ENCODE measurements at regions not wholly inside any gene's neighbourhood (a gene's known extent, or its start where the extent isn't known, plus 50 kb on each side); places are given as distances from the start of the nearest gene placed in this dataset.

DNA sequence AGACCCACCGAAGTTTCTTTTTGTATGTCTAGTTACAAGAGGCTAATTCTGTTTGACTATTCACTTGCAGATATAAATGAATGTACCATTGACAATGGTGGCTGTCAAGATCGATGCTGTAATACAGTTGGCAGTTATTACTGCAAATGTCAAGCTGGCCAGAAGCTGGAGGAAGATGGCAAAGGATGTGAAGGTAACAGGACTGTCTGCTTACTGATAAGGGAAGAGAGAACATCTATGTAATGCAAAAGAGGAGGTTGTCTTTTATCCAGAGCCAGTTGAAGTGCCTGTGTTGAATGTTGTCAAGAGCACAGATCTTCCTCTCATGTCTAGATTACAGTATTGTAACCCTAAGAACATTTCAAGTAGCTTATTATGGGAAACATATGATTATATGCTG is 549.5 kb upstream of the GOLIM4 start:
- Histone ChIP-seq H3K4me3 (ENCODE audit: low read depth, low read length, poor library complexity, severe bottlenecking) (no peak overlapping the region), H4K20me1 (ENCODE audit: insufficient read depth, low read length) (no peaks in the 10 kb centered on the region; the same call in 1 of the 2 replicates), H3K79me2 (ENCODE audit: insufficient read depth, low read length) (no peaks in the 10 kb centered on the region), H2AFZ (ENCODE audit: low read length) (no peak overlapping the region), H3K27me3 (ENCODE audit: insufficient read depth, low read length) (no peaks in the 10 kb centered on the region), H3K27ac (ENCODE audit: low read depth, low read length, poor library complexity, severe bottlenecking) (no peak overlapping the region), H3K9me2 (ENCODE audit: low read depth, low read length) (no peaks in the 10 kb centered on the region), H3K4me1 (ENCODE audit: insufficient read depth, low read length, severe bottlenecking) (no peaks in the 10 kb centered on the region), H3F3A (ENCODE audit: insufficient read depth, low read length) (no peaks in the 10 kb centered on the region), H3K36me3 (ENCODE audit: insufficient read depth, low read length) (no peaks in the 10 kb centered on the region), H3K4me2 (ENCODE audit: low read length) (no peak overlapping the region), H3K9ac (ENCODE audit: low read length) (no peak overlapping the region), H3K9me3 (ENCODE audit: low read length) (no peaks in the 10 kb centered on the region)
- TF ChIP-seq, protein P1, sequence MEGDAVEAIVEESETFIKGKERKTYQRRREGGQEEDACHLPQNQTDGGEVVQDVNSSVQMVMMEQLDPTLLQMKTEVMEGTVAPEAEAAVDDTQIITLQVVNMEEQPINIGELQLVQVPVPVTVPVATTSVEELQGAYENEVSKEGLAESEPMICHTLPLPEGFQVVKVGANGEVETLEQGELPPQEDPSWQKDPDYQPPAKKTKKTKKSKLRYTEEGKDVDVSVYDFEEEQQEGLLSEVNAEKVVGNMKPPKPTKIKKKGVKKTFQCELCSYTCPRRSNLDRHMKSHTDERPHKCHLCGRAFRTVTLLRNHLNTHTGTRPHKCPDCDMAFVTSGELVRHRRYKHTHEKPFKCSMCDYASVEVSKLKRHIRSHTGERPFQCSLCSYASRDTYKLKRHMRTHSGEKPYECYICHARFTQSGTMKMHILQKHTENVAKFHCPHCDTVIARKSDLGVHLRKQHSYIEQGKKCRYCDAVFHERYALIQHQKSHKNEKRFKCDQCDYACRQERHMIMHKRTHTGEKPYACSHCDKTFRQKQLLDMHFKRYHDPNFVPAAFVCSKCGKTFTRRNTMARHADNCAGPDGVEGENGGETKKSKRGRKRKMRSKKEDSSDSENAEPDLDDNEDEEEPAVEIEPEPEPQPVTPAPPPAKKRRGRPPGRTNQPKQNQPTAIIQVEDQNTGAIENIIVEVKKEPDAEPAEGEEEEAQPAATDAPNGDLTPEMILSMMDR (IDR thresholded peaks at IDR 0.05; ENCODE audit: low read length), result no peak
- no peak for TF ChIP-seq EZH2 (IDR thresholded peaks at IDR 0.05; ENCODE audit: borderline replicate concordance, low read length)

DNA sequence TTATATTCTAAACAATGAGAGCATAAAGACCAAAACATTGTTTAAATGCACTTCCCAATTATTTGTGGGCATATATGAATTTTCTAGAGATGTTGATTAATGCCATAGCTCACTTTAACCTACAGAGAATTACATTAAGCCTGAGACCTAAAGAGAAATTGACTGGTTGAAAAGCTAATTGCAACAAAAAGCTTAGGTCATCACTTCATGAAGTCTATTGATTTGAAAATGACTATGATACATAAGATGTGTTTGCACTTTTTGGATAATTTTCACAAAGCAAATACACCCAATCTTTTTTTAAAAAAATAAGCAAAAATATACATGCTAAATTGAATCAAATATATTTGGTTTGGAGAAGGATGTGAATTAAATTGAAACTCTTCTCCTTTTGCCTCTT is 532.8 kb upstream of the GOLIM4 start:
- no peak overlapping the region for H3K27ac ChIP-seq (ENCODE audit: low read depth, low read length, poor library complexity, severe bottlenecking)
- 0 out of 2 replicates have a peak, but pooled peaks cover 5% of the 10 kb centered on the region for H3K9me2 ChIP-seq (ENCODE audit: low read depth, low read length)
- no peaks in the 10 kb centered on the region for H3K4me1 ChIP-seq (ENCODE audit: insufficient read depth, low read length, severe bottlenecking)
- H3K9me3 ChIP-seq (ENCODE audit: low read length), result no peaks in the 10 kb centered on the region
- TF ChIP-seq, protein P1 (IDR thresholded peaks at IDR 0.05; ENCODE audit: low read length), result no peak
- no peak for TF ChIP-seq EZH2 (IDR thresholded peaks at IDR 0.05; ENCODE audit: borderline replicate concordance, low read length)
- H3K9ac ChIP-seq (ENCODE audit: low read length), result no peak overlapping the region
- H3K27me3 ChIP-seq (ENCODE audit: insufficient read depth, low read length), result no peaks in the 10 kb centered on the region
- no peak overlapping the region for H3K4me2 ChIP-seq (ENCODE audit: low read length)
- H3F3A ChIP-seq (ENCODE audit: insufficient read depth, low read length), result no peaks in the 10 kb centered on the region
- H2AFZ ChIP-seq (ENCODE audit: low read length), result no peak overlapping the region
- H4K20me1 ChIP-seq (ENCODE audit: insufficient read depth, low read length), result no peaks in the 10 kb centered on the region
- no peaks in the 10 kb centered on the region for H3K79me2 ChIP-seq (ENCODE audit: insufficient read depth, low read length)
- no peak overlapping the region for H3K4me3 ChIP-seq (ENCODE audit: low read depth, low read length, poor library complexity, severe bottlenecking)
- H3K36me3 ChIP-seq (ENCODE audit: insufficient read depth, low read length), result no peaks in the 10 kb centered on the region

DNA sequence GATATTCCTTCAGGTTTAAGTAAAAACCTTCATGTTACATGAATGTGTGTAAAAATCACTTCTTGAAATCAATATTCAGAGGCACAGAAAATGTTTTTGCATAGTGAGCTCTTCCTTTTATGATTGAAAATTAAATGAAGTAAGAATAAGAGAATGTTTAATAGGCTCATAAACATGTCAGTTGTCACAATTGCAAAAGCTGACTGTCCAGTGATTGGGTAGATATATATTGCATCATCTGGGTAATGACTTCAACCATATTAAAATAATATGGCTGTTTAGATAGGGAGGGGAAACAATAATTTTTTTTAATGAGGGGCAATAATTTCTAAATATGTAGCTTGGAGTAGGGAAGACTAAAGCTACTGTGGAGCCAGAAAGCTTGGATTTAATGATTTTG is 529.8 kb upstream of the GOLIM4 start:
- H3K27ac ChIP-seq (ENCODE audit: low read depth, low read length, poor library complexity, severe bottlenecking), result no peak overlapping the region
- H4K20me1 ChIP-seq (ENCODE audit: insufficient read depth, low read length), result no peaks in the 10 kb centered on the region
- no peaks in the 10 kb centered on the region for H3K9me3 ChIP-seq (ENCODE audit: low read length)
- H3K9me2 ChIP-seq (ENCODE audit: low read depth, low read length), result 0 out of 2 replicates have a peak, but pooled peaks cover 5% of the 10 kb centered on the region
- no peak overlapping the region for H3K9ac ChIP-seq (ENCODE audit: low read length)
- H2AFZ ChIP-seq (ENCODE audit: low read length), result no peak overlapping the region
- H3K4me1 ChIP-seq (ENCODE audit: insufficient read depth, low read length, severe bottlenecking), result no peaks in the 10 kb centered on the region
- H3K36me3 ChIP-seq (ENCODE audit: insufficient read depth, low read length), result no peaks in the 10 kb centered on the region
- H3K79me2 ChIP-seq (ENCODE audit: insufficient read depth, low read length), result no peaks in the 10 kb centered on the region
- no peaks in the 10 kb centered on the region for H3K27me3 ChIP-seq (ENCODE audit: insufficient read depth, low read length)
- no peaks in the 10 kb centered on the region for H3F3A ChIP-seq (ENCODE audit: insufficient read depth, low read length)
- no peak for TF ChIP-seq EZH2 (IDR thresholded peaks at IDR 0.05; ENCODE audit: borderline replicate concordance, low read length)
- no peak overlapping the region for H3K4me3 ChIP-seq (ENCODE audit: low read depth, low read length, poor library complexity, severe bottlenecking)
- H3K4me2 ChIP-seq (ENCODE audit: low read length), result no peak overlapping the region

DNA sequence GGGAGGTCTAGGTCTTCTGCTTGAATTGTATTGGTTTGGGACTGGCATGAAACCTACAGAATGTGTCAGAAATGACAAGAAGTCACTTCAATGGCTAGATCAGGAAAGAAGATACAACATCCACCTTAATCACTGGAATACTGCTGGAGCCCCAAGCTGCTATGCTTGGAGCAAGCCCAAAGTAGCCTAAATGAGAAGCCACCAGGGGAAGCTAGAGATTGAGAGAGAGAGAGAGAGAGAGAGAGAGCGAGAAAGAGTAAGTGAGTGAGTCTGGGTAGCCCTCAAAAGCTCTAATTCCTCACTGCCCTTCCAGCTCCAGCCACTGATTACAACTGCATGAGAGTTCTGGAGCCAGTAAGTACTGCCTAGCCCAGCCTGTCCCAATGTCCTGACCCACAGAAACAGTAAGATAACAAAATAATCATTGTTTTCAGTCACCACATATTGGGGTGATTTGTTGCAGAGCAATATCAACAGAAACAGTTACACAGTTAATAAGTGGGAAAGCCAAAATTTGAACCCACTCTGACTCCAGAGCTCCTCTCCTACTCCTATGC is 529.2 kb upstream of the GOLIM4 start:
- H3K4me1 ChIP-seq (ENCODE audit: insufficient read depth, low read length, severe bottlenecking), result no peaks in the 10 kb centered on the region
- H3K9me3 ChIP-seq (ENCODE audit: low read length), result no peaks in the 10 kb centered on the region
- H3K4me3 ChIP-seq (ENCODE audit: low read depth, low read length, poor library complexity, severe bottlenecking), result no peak overlapping the region
- TF ChIP-seq, protein P1 (IDR thresholded peaks at IDR 0.05; ENCODE audit: low read length), result no peak
- H3K27me3 ChIP-seq (ENCODE audit: insufficient read depth, low read length), result no peaks in the 10 kb centered on the region
- no peak overlapping the region for H2AFZ ChIP-seq (ENCODE audit: low read length)
- no peak overlapping the region for H3K27ac ChIP-seq (ENCODE audit: low read depth, low read length, poor library complexity, severe bottlenecking)
- 0 out of 2 replicates have a peak, but pooled peaks cover 5% of the 10 kb centered on the region for H3K9me2 ChIP-seq (ENCODE audit: low read depth, low read length)
- no peaks in the 10 kb centered on the region for H3K36me3 ChIP-seq (ENCODE audit: insufficient read depth, low read length)
- no peaks in the 10 kb centered on the region for H3F3A ChIP-seq (ENCODE audit: insufficient read depth, low read length)
- no peak overlapping the region for H3K9ac ChIP-seq (ENCODE audit: low read length)
- no peaks in the 10 kb centered on the region for H4K20me1 ChIP-seq (ENCODE audit: insufficient read depth, low read length)
- H3K4me2 ChIP-seq (ENCODE audit: low read length), result no peak overlapping the region
- H3K79me2 ChIP-seq (ENCODE audit: insufficient read depth, low read length), result no peaks in the 10 kb centered on the region
